ENCODE measurements at regions not wholly inside any gene's neighbourhood (a gene's known extent, or its start where the extent isn't known, plus 50 kb on each side); places are given as distances from the start of the nearest gene placed in this dataset.
"Not testable (repeated sequence)": the region's sequence is repeated elsewhere in the genome, so short reads cannot be mapped to it uniquely, and the experiment has no call there.

DNA sequence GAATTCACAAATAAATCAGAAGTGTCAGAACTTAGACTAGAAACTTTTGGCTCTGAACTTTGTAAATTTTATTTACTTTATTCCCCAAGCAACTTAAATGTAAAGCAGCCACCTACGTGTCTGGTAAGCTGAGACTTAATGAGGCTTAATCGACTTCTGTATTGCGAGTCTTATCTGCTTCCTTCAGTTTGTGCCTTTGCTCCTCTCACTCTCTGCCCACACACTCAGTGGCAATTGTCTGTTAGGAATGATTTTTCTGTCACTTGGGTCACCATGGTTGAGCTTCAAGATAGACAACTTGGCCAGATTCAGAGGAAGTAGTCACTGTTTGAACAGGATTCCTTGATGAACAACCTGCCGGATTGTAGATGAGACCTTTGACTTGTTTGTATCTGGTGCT, 691.4 kb upstream of the FSHR start:
- no peak for FAIRE-seq

DNA sequence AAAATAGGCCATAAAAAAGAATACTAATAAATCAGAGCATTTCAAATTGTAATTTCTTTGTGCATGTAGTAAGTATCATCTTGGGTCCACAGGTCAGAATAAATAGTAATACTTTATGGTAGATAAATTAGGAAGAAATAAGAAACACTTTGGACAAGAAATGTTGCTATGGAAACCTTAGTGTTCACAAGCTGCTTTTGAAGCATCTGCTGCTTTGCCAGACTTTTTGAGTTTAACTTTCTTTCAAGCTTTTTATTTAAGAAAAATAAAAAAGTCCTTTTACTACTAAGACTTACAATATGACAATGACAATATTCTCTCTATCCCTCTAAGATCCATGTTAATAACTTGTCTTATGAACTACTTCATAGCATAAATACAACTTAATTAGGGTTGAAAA, 690.7 kb upstream of the FSHR start:
- Histone ChIP-seq H3K4me1 (ENCODE audit: insufficient read depth, low read length) (no peaks in the 10 kb centered on the region), H3K9me3 (ENCODE audit: insufficient read depth, low read depth, low read length) (no peaks in the 10 kb centered on the region), H2AFZ (ENCODE audit: low read depth, low read length) (no peak overlapping the region), H3K4me2 (ENCODE audit: low read length) (no peak overlapping the region), H3K9ac (ENCODE audit: low read length) (no peak overlapping the region), H3K27ac (ENCODE audit: low read depth, low read length) (no peak overlapping the region), H3K36me3 (ENCODE audit: insufficient read depth, low read length) (no peaks in the 10 kb centered on the region), H3K27me3 (ENCODE audit: insufficient read depth, low read length) (no peaks in the 10 kb centered on the region), H4K20me1 (ENCODE audit: insufficient read depth, low read length) (no peaks in the 10 kb centered on the region), H3K79me2 (ENCODE audit: insufficient read depth, low read length) (no peaks in the 10 kb centered on the region), H3K4me3 (ENCODE audit: insufficient read depth, low read depth, low read length) (no peak overlapping the region)
- Mint-ChIP-seq H3K4me3 (ENCODE audit: unreplicated experiment) (no peak overlapping the region), H3K36me3 (ENCODE audit: low read depth, unreplicated experiment) (no peaks in the 10 kb centered on the region), H3K27me3 (ENCODE audit: low read depth, unreplicated experiment) (no peaks in the 10 kb centered on the region), H3K4me1 (ENCODE audit: low read depth, unreplicated experiment) (no peaks in the 10 kb centered on the region), H3K9me3 (ENCODE audit: unreplicated experiment) (peaks cover 4% of the 10 kb centered on the region), H3K27ac (ENCODE audit: unreplicated experiment) (no peak overlapping the region)
- TF ChIP-seq, protein P1, sequence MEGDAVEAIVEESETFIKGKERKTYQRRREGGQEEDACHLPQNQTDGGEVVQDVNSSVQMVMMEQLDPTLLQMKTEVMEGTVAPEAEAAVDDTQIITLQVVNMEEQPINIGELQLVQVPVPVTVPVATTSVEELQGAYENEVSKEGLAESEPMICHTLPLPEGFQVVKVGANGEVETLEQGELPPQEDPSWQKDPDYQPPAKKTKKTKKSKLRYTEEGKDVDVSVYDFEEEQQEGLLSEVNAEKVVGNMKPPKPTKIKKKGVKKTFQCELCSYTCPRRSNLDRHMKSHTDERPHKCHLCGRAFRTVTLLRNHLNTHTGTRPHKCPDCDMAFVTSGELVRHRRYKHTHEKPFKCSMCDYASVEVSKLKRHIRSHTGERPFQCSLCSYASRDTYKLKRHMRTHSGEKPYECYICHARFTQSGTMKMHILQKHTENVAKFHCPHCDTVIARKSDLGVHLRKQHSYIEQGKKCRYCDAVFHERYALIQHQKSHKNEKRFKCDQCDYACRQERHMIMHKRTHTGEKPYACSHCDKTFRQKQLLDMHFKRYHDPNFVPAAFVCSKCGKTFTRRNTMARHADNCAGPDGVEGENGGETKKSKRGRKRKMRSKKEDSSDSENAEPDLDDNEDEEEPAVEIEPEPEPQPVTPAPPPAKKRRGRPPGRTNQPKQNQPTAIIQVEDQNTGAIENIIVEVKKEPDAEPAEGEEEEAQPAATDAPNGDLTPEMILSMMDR (IDR thresholded peaks at IDR 0.05; ENCODE audit: insufficient read depth, low read depth, low read length), result no peak
- no peak for TF ChIP-seq EZH2 (IDR thresholded peaks at IDR 0.05; ENCODE audit: insufficient read depth, low read length)
- no peak for DNase-seq (ENCODE audit: low read depth)
- no peak for FAIRE-seq

More for the DNA sequence above, 691.4 kb upstream of the FSHR start:
- Histone ChIP-seq H3K79me2 (ENCODE audit: insufficient read depth, low read length) (no peaks in the 10 kb centered on the region), H2AFZ (ENCODE audit: low read depth, low read length) (no peak overlapping the region), H3K27ac (ENCODE audit: low read depth, low read length) (no peak overlapping the region), H4K20me1 (ENCODE audit: insufficient read depth, low read length) (no peaks in the 10 kb centered on the region), H3K4me3 (ENCODE audit: insufficient read depth, low read depth, low read length) (no peak overlapping the region), H3K36me3 (ENCODE audit: insufficient read depth, low read length) (no peaks in the 10 kb centered on the region), H3K9me3 (ENCODE audit: insufficient read depth, low read depth, low read length) (no peaks in the 10 kb centered on the region), H3K27me3 (ENCODE audit: insufficient read depth, low read length) (no peaks in the 10 kb centered on the region), H3K4me2 (ENCODE audit: low read length) (no peak overlapping the region), H3K9ac (ENCODE audit: low read length) (no peak overlapping the region), H3K4me1 (ENCODE audit: insufficient read depth, low read length) (no peaks in the 10 kb centered on the region)
- H3K36me3 Mint-ChIP-seq (ENCODE audit: low read depth, unreplicated experiment), result no peaks in the 10 kb centered on the region
- H3K27me3 Mint-ChIP-seq (ENCODE audit: low read depth, unreplicated experiment), result no peaks in the 10 kb centered on the region
- no peaks in the 10 kb centered on the region for H3K4me1 Mint-ChIP-seq (ENCODE audit: low read depth, unreplicated experiment)
- DNase-seq (ENCODE audit: low read depth), result no peak
- no peak overlapping the region for H3K4me3 Mint-ChIP-seq (ENCODE audit: unreplicated experiment)
- no peak overlapping the region for H3K27ac Mint-ChIP-seq (ENCODE audit: unreplicated experiment)
- TF ChIP-seq EZH2 (IDR thresholded peaks at IDR 0.05; ENCODE audit: insufficient read depth, low read length), result no peak
- TF ChIP-seq, protein P1 (IDR thresholded peaks at IDR 0.05; ENCODE audit: insufficient read depth, low read depth, low read length), result no peak
- H3K9me3 Mint-ChIP-seq (ENCODE audit: unreplicated experiment), result peaks cover 4% of the 10 kb centered on the region

DNA sequence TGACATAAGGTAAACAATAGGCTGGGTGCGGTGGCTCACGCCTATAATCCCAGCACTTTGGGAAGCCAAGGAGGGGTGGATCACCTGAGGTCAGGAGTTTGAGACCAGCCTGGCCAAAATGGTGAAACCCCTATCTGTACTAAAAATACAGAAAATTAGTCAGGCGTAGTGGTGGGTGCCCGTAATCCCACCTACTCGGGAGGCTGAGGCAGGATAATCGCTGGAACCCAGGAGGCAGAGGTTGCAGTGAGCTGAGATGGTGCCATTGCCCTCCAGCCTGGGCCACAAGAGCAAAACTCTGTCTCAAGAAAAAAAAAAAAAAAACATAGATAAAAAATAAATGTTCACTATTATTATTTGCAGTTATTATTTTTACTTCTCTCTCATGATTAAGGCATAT, 689.8 kb upstream of the FSHR start:
- not testable (repeated sequence) for H3K9me3 Mint-ChIP-seq (ENCODE audit: unreplicated experiment); H3K27me3 Mint-ChIP-seq (ENCODE audit: low read depth, unreplicated experiment); H3K9me3 ChIP-seq (ENCODE audit: insufficient read depth, low read depth, low read length); H3K36me3 Mint-ChIP-seq (ENCODE audit: low read depth, unreplicated experiment); H3K4me3 Mint-ChIP-seq (ENCODE audit: unreplicated experiment); H3K27ac ChIP-seq (ENCODE audit: low read depth, low read length); H3K9ac ChIP-seq (ENCODE audit: low read length); H3K27me3 ChIP-seq (ENCODE audit: insufficient read depth, low read length); H4K20me1 ChIP-seq (ENCODE audit: insufficient read depth, low read length); FAIRE-seq; H3K79me2 ChIP-seq (ENCODE audit: insufficient read depth, low read length); H3K4me1 ChIP-seq (ENCODE audit: insufficient read depth, low read length); H3K27ac Mint-ChIP-seq (ENCODE audit: unreplicated experiment); H3K4me2 ChIP-seq (ENCODE audit: low read length); H2AFZ ChIP-seq (ENCODE audit: low read depth, low read length); H3K36me3 ChIP-seq (ENCODE audit: insufficient read depth, low read length); H3K4me1 Mint-ChIP-seq (ENCODE audit: low read depth, unreplicated experiment); H3K4me3 ChIP-seq (ENCODE audit: insufficient read depth, low read depth, low read length); DNase-seq (ENCODE audit: low read depth)
